A673 (cell line): ENCODE measurements at regions not wholly inside any gene's neighbourhood (a gene's known extent, or its start where the extent isn't known, plus 50 kb on each side); places are given as distances from the start of the nearest gene placed in this dataset.
A peak's percentile ranks its signal among the peaks of the same experiment; 100 is the strongest.

ENCODE experiments used
- BruUV-seq: library from RNA; stranded (reverse); fragments of 400-500 nt; replicated peaks from 2 replicates; lab custom pipeline; 2021; lab: Mats Ljungman, UMichigan
- CTCF ChIA-PET: fragments of 300-600 bp; sonication (Branson Sonifier 250); formaldehyde crosslinking; loops from one replicate; lab custom pipeline; 2022; ENCODE audit warnings: antibody characterized with exemption; lab: Charles Lee
- POLR2A ChIA-PET: fragments of 300-600 bp; sonication (Branson Sonifier 250); formaldehyde crosslinking; loops from one replicate; lab custom pipeline; 2022; ENCODE audit warnings: antibody characterized with exemption; ENCODE audit not compliant: low non-redundant PET; lab: Charles Lee
- DNase-seq: peaks from one replicate; pipeline ENCODE4 v3.0.0-alpha.2; 2015; ENCODE audit warnings: low spot score
- H3K27ac ChIP-seq: fragments of 200-600 bp; sonication (generic); 2 replicates; pipeline ENCODE4 v1.5.1; 2016; ENCODE audit warnings: mixed run types, low read depth, mild to moderate bottlenecking, mixed read lengths, antibody characterized with exemption, low read length; ENCODE audit not compliant: poor library complexity, severe bottlenecking
- H3K27me3 ChIP-seq: fragments of 200-600 bp; sonication (generic); replicated peaks from 2 replicates; pipeline ENCODE4 v1.6.1; 2017; ENCODE audit warnings: mixed run types, low read depth, mild to moderate bottlenecking, mixed read lengths, antibody characterized with exemption, low read length; ENCODE audit not compliant: insufficient read depth, poor library complexity
- H3K36me3 ChIP-seq: fragments of 200-600 bp; sonication (generic); 2 replicates; pipeline ENCODE4 v1.6.1; 2016; ENCODE audit warnings: mixed run types, mild to moderate bottlenecking, mixed read lengths, antibody characterized with exemption, low read length; ENCODE audit not compliant: insufficient read depth, poor library complexity, severe bottlenecking
- H3K4me1 ChIP-seq: fragments of 200-600 bp; sonication (generic); 2 replicates; pipeline ENCODE4 v1.6.1; 2017; ENCODE audit warnings: mixed run types, mild to moderate bottlenecking, mixed read lengths, antibody characterized with exemption, low read length; ENCODE audit not compliant: insufficient read depth, poor library complexity, severe bottlenecking
- H3K4me3 ChIP-seq: fragments of 200-600 bp; sonication (generic); 2 replicates; pipeline ENCODE4 v1.5.1; 2016; ENCODE audit warnings: low read depth, mixed run types, mild to moderate bottlenecking, mixed read lengths, low read length; ENCODE audit not compliant: poor library complexity, severe bottlenecking
- H3K9me3 ChIP-seq: fragments of 200-600 bp; sonication (generic); 2 replicates; pipeline ENCODE4 v1.6.1; 2016; ENCODE audit warnings: mixed run types, low read depth, mild to moderate bottlenecking, mixed read lengths, antibody characterized with exemption, low read length; ENCODE audit not compliant: poor library complexity, severe bottlenecking
- CTCF ChIP-seq: fragments of 300-800, 200-600 bp; sonication (generic); conservative IDR thresholded peaks from 2 replicates; pipeline ENCODE4 v1.5.1; 2017; ENCODE audit warnings: low read depth, mild to moderate bottlenecking, antibody characterized with exemption, low read length, moderate library complexity, mixed read lengths
- EZH2 ChIP-seq: fragments of 200-600 bp; sonication (generic); IDR thresholded peaks from 2 replicates; pipeline ENCODE4 v1.6.1; 2017; ENCODE audit warnings: borderline replicate concordance, low read depth, mild to moderate bottlenecking, mixed read lengths, antibody characterized with exemption, low read length; ENCODE audit not compliant: poor library complexity, severe bottlenecking
- intact Hi-C: fragments of 100-400 bp; cut with micrococcal nuclease; formaldehyde crosslinking; loops from one replicate; pipeline ENCODE4 v1.10.0; 2022; ENCODE audit not compliant: unreplicated experiment

DNA sequence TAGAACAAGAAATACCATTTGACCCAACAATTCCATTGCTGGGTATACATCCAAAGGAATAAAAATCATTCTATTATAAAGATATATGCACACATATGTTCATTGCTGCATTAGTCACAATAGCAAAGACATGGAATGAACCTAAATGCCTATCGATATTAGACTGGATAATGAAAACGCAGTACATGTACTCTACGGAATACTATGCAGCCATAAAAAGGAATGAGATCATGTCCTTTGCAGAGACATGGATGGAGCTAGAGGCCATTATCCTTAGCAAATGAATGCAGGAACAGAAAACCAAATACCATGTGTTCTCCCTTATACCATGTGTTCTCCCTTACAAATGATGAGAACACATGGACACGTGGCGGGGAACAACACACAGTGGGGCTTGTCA is 190.2 kb downstream of the HACE1 start:
- no TSS peak for BruUV-seq
- CTCF ChIA-PET = no interaction called here
- no peaks in the 10 kb centered on the region for H3K4me1 ChIP-seq

GRCh38 chr6:104656235-104656634 is 203.5 kb downstream of the HACE1 start:
- no TSS peak for BruUV-seq
- no peaks in the 10 kb centered on the region for H3K36me3 ChIP-seq
- no peaks in the 10 kb centered on the region for H3K9me3 ChIP-seq
- intact Hi-C loops = no loop called here
- no peaks in the 10 kb centered on the region for H3K27me3 ChIP-seq
- peaks cover 28% of the 10 kb centered on the region for H3K4me1 ChIP-seq
- POLR2A ChIA-PET = no interaction called here
- H3K4me3 ChIP-seq = no peak overlapping the region
- CTCF ChIA-PET = no interaction called here
- DNase-seq = no peak
- no peak for TF ChIP-seq EZH2
- no peak for TF ChIP-seq CTCF
- H3K27ac ChIP-seq = no peak overlapping the region

More for the DNA sequence above, 190.2 kb downstream of the HACE1 start:
- no peaks in the 10 kb centered on the region for H3K9me3 ChIP-seq
- no peak for DNase-seq
- POLR2A ChIA-PET = no interaction called here
- no peak overlapping the region for H3K4me3 ChIP-seq
- TF ChIP-seq CTCF = no peak
- no peaks in the 10 kb centered on the region for H3K36me3 ChIP-seq
- H3K27ac ChIP-seq = no peak overlapping the region
- H3K27me3 ChIP-seq = no peaks in the 10 kb centered on the region
- intact Hi-C loops = no loop called here

DNA sequence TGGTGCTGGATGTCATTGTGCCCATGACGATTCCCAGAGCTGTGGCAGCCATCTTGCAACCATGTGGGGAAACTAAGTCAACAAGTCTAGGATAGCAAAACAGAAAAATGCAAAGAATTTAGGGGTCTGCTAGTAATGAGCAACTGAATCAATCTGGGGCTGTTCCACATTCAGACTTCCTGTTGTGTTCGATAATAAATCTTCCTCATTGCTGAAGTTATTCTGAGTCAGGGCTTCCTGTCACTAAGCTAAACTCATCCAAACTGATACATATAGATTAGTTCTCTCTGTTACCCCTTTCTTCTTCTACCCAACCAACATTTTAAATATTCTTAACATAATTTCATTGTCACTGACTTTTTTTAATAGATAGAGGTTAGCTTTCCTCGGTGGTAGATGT is 205.9 kb downstream of the HACE1 start:
- no peak overlapping the region for H3K4me3 ChIP-seq
- H3K9me3 ChIP-seq = no peaks in the 10 kb centered on the region
- peaks cover 34% of the 10 kb centered on the region for H3K4me1 ChIP-seq
- no peak for TF ChIP-seq CTCF
- no peak for TF ChIP-seq EZH2
- peak overlapping the region; percentile 66 for H3K27ac ChIP-seq
- no TSS peak for BruUV-seq
- CTCF ChIA-PET = no interaction called here
- DNase-seq = peak; percentile 75
- intact Hi-C loops = no loop called here
- no peaks in the 10 kb centered on the region for H3K36me3 ChIP-seq
- POLR2A ChIA-PET = no interaction called here
- no peaks in the 10 kb centered on the region for H3K27me3 ChIP-seq
